ENCODE measurements at regions not wholly inside any gene's neighbourhood (a gene's known extent, or its start where the extent isn't known, plus 50 kb on each side); places are given as distances from the start of the nearest gene placed in this dataset.

- no peak overlapping the region for H3K27ac ChIP-seq (ENCODE audit: low read length in 2 of 2)
- no CpG with 5 or more reads among the region's 6 CpGs for WGBS (ENCODE audit: insufficient coverage)
- H3K27me3 Mint-ChIP-seq, result peaks cover 23% of the 10 kb centered on the region
These were observed 414.8 kb downstream of the NPHP4 start for GRCh38 chr1:5577255-5578040.

More at GRCh38 chr1:5577255-5578040, 414.8 kb downstream of the NPHP4 start:
- DNase-seq (no peak), ATAC-seq (ENCODE audit: low read depth) (no peak)
- Histone ChIP-seq H2AFZ (ENCODE audit: insufficient read depth, low read depth, low read length, poor library complexity, severe bottlenecking) (no peak overlapping the region), H4K20me1 (ENCODE audit: control insufficient read depth, insufficient read depth, low read length, poor library complexity, severe bottlenecking) (no peaks in the 10 kb centered on the region), H3K9me3 (ENCODE audit: control extremely low read depth in 1 of 3, control insufficient read depth in 2 of 3, insufficient read depth in 1 of 3, low read length in 2 of 3) (no peaks in the 10 kb centered on the region), H3K79me2 (ENCODE audit: control insufficient read depth, insufficient read depth, low read length) (no peaks in the 10 kb centered on the region), H3K27me3 (replicated peaks in 1 of 4; ENCODE audit: control extremely low read depth in 1 of 4, control insufficient read depth in 3 of 4, insufficient read depth in 4 of 4, low read length in 3 of 4) (no peaks in the 10 kb centered on the region), H3K9ac (ENCODE audit: low read length) (no peak overlapping the region), H3K36me3 (replicated peaks in 1 of 2; ENCODE audit: control extremely low read depth in 1 of 2, control insufficient read depth in 1 of 2, extremely low read depth in 1 of 2, insufficient read depth in 2 of 2, low read length in 1 of 2) (no peaks in the 10 kb centered on the region), H3K4me2 (replicated peaks; ENCODE audit: low read depth, low read length, poor library complexity, severe bottlenecking) (no peak overlapping the region), H3K4me3 (ENCODE audit: control extremely low read depth in 1 of 5, extremely low read depth in 1 of 5, insufficient read depth in 1 of 5, low read depth in 2 of 5, low read length in 4 of 5) (no peak overlapping the region), H3K4me1 (ENCODE audit: control insufficient read depth in 2 of 2, insufficient read depth in 2 of 2, low read length in 2 of 2) (no peaks in the 10 kb centered on the region)
- TF ChIP-seq CTCF (IDR thresholded peaks at IDR 0.05), result no peak
- no peak for TF ChIP-seq EZH2 (IDR thresholded peaks at IDR 0.05; ENCODE audit: borderline replicate concordance, insufficient read depth, low read depth, low read length, poor library complexity, severe bottlenecking)
- H3K27ac Mint-ChIP-seq, result no peak overlapping the region
- peaks cover 2% of the 10 kb centered on the region for H3K9me3 Mint-ChIP-seq (ENCODE audit: insufficient read depth)
- ChIA-PET CTCF (no interaction called here), POLR2A (no interaction called here)
- H3K4me1 Mint-ChIP-seq, result no peaks in the 10 kb centered on the region
- no peak overlapping the region for H3K4me3 Mint-ChIP-seq
- intact Hi-C loops (cut with micrococcal nuclease), result no loop called here
